GM10248 (cell line): ENCODE measurements at regions not wholly inside any gene's neighbourhood (a gene's known extent, or its start where the extent isn't known, plus 50 kb on each side); places are given as distances from the start of the nearest gene placed in this dataset.

Source experiments
- CTCF ChIA-PET: fragments of 300-600 bp; sonication (Branson Sonifier 250); formaldehyde crosslinking; extraction: SDS; loops from one replicate; lab custom pipeline; 2021; ENCODE audit warnings: antibody characterized with exemption; lab: Yijun Ruan, JAX
- POLR2A ChIA-PET: fragments of 350-650 bp; sonication (Branson Sonifier 250); formaldehyde crosslinking; extraction: SDS; loops from one replicate; lab custom pipeline; 2020; ENCODE audit warnings: antibody characterized with exemption; lab: Yijun Ruan, JAX
- DNase-seq: peaks from one replicate; pipeline ENCODE4 v3.0.0; 2012; ENCODE audit errors: extremely low spot score
- TF ChIP-seq, protein P1 (sequence below): IDR thresholded peaks from 2 replicates; pipeline ENCODE4 v1.5.1; 2012; ENCODE audit warnings: mild to moderate bottlenecking, low read depth; ENCODE audit errors: extremely low read depth, missing control alignments, control extremely low read depth

- ChIA-PET POLR2A (no interaction called here), CTCF (no interaction called here)
- TF ChIP-seq, protein P1, sequence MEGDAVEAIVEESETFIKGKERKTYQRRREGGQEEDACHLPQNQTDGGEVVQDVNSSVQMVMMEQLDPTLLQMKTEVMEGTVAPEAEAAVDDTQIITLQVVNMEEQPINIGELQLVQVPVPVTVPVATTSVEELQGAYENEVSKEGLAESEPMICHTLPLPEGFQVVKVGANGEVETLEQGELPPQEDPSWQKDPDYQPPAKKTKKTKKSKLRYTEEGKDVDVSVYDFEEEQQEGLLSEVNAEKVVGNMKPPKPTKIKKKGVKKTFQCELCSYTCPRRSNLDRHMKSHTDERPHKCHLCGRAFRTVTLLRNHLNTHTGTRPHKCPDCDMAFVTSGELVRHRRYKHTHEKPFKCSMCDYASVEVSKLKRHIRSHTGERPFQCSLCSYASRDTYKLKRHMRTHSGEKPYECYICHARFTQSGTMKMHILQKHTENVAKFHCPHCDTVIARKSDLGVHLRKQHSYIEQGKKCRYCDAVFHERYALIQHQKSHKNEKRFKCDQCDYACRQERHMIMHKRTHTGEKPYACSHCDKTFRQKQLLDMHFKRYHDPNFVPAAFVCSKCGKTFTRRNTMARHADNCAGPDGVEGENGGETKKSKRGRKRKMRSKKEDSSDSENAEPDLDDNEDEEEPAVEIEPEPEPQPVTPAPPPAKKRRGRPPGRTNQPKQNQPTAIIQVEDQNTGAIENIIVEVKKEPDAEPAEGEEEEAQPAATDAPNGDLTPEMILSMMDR: no peak
- DNase-seq: no peak
Measured at GRCh38 chr18:38413193-38413592, 847.6 kb upstream of the CELF4 start.

GRCh38 chr18:38406607-38407006 lies 841.0 kb upstream of the CELF4 start:
- TF ChIP-seq, protein P1: no peak
- ChIA-PET CTCF (no interaction called here), POLR2A (no interaction called here)
- DNase-seq: no peak

DNA sequence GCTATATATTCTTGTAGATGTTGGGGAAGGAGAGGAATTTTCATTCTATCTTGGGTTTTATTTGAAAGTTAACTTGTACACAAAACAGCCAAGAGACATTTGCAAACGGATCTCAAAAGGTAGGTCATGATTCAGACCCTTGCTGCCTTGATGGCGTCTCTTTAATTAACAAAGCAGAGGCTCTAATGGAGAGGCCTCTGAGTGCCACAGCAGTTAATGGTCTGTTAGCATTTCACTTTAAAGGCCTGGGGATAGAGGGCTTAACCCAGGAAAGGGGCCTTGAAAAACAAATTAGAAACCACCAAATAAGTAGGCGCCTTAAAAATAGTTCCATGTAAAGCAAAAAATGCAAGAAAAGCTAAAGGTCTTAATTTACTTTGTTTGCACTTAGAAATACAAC lies 836.9 kb upstream of the CELF4 start:
- ChIA-PET POLR2A (no interaction called here), CTCF (no interaction called here)
- TF ChIP-seq, protein P1: no peak
- no peak for DNase-seq

- DNase-seq: no peak
- TF ChIP-seq, protein P1: no peak
- CTCF ChIA-PET: no interaction called here
- POLR2A ChIA-PET: no interaction called here
Measured at GRCh38 chr18:38397094-38397493, 831.5 kb upstream of the CELF4 start.

DNA sequence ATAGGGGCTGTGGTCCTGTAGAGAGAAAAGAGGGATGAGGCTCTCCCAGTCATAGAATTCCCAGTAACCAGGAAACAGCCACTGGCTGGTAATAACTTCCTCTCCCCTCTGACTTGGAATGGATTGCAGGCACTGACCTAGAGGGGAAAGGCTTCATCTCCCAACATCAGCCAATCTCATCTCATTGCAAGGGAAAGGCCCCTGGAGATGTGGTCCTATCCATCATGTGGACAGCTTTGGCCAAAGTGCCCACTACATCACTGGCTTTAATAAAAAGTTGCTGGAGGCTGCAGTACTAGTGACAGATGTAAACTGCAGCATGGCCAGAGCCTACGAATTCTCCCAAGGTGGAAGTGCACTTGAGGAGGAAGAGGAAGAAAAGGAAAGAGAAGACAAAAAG lies 820.5 kb upstream of the CELF4 start:
- ChIA-PET CTCF (no interaction called here), POLR2A (no interaction called here)
- DNase-seq: no peak
- TF ChIP-seq, protein P1: no peak

GRCh38 chr18:38369772-38370690 lies 804.4 kb upstream of the CELF4 start:
- no peak for DNase-seq
- POLR2A ChIA-PET: no interaction called here
- CTCF ChIA-PET: interaction anchor here (0.6 to 1.4 kb wide), 2 partner anchors 10 to 15 kb away, joined by 3 read pairs; no protein-coding TSS in a partner anchor
- TF ChIP-seq, protein P1: no peak
